HEK293 (cell line): ENCODE measurements at regions not wholly inside any gene's neighbourhood (a gene's known extent, or its start where the extent isn't known, plus 50 kb on each side); places are given as distances from the start of the nearest gene placed in this dataset.

ENCODE experiments used
- CTCF ChIA-PET: fragments of 350-600 bp; formaldehyde crosslinking; extraction: SDS; loops from one replicate; lab custom pipeline; 2021; ENCODE audit warnings: antibody characterized with exemption; lab: Yijun Ruan, JAX
- POLR2A ChIA-PET: fragments of 300-600 bp; formaldehyde crosslinking; extraction: SDS; loops from one replicate; lab custom pipeline; 2020; ENCODE audit warnings: antibody characterized with exemption, inconsistent platforms; lab: Yijun Ruan, JAX
- H3K27ac ChIP-seq: fragments of 200-500 bp; sonication (Bioruptor generic); 2 replicates; pipeline ENCODE4 v1.5.1; 2014; ENCODE audit warnings: low read depth, low read length, control low read depth, inconsistent platforms; ENCODE audit errors: extremely low read depth
- H3K36me3 ChIP-seq, 2 experiments: fragments of 200-500 bp in 1 of 2; sonication (Bioruptor generic) in 1 of 2; 1 replicate in 1 of 2; 2 replicates in 1 of 2; pipeline ENCODE4 v1.5.1; 2014 to 2017; ENCODE audit warnings: inconsistent platforms in 2 of 2, low read length in 2 of 2; ENCODE audit not compliant: control insufficient read depth in 2 of 2, insufficient read depth in 1 of 2
- H3K4me1 ChIP-seq: fragments of 200-500 bp; sonication (Bioruptor generic); 2 replicates; pipeline ENCODE4 v1.5.1; 2014; ENCODE audit warnings: mild to moderate bottlenecking, low read length, inconsistent platforms; ENCODE audit not compliant: control insufficient read depth, insufficient read depth
- H3K4me3 ChIP-seq: 2 replicates; pipeline ENCODE4 v1.5.1; 2011; ENCODE audit warnings: low read depth, mild to moderate bottlenecking, control low read depth, low read length, moderate library complexity
- H3K9me3 ChIP-seq: fragments of 200-500 bp; sonication (Bioruptor generic); 2 replicates; pipeline ENCODE4 v1.5.1; 2014; ENCODE audit warnings: low read depth, low read length, inconsistent platforms; ENCODE audit not compliant: control insufficient read depth, insufficient read depth
- FEZF1 ChIP-seq: fragments of 450-650 bp; formaldehyde crosslinking; IDR thresholded peaks from 2 replicates; pipeline ENCODE4 v1.5.1; 2016; ENCODE audit warnings: missing biosample characterization, missing genetic modification characterization
- GLIS1 ChIP-seq: fragments of 450-650 bp; formaldehyde crosslinking; IDR thresholded peaks from 2 replicates; pipeline ENCODE4 v1.5.1; 2016; ENCODE audit warnings: missing biosample characterization, missing genetic modification characterization
- HIC1 ChIP-seq: fragments of 450-650 bp; formaldehyde crosslinking; IDR thresholded peaks from 2 replicates; pipeline ENCODE4 v1.5.1; 2016; ENCODE audit warnings: missing biosample characterization, missing genetic modification characterization
- PRDM2 ChIP-seq: fragments of 450-650 bp; formaldehyde crosslinking; IDR thresholded peaks from 2 replicates; pipeline ENCODE4 v1.5.1; 2016; ENCODE audit warnings: missing biosample characterization, missing genetic modification characterization, borderline replicate concordance
- RBAK ChIP-seq: fragments of 450-650 bp; formaldehyde crosslinking; IDR thresholded peaks from 2 replicates; pipeline ENCODE4 v1.5.1; 2016; ENCODE audit warnings: missing biosample characterization, missing genetic modification characterization
- SCRT2 ChIP-seq: fragments of 450-650 bp; formaldehyde crosslinking; IDR thresholded peaks from 2 replicates; pipeline ENCODE4 v1.5.1; 2016; ENCODE audit warnings: missing biosample characterization, missing genetic modification characterization
- ZBTB20 ChIP-seq: fragments of 450-650 bp; formaldehyde crosslinking; IDR thresholded peaks from 2 replicates; pipeline ENCODE4 v1.5.1; 2016; ENCODE audit warnings: missing biosample characterization, missing genetic modification characterization
- ZBTB48 ChIP-seq: fragments of 450-650 bp; formaldehyde crosslinking; IDR thresholded peaks from 2 replicates; pipeline ENCODE4 v1.5.1; 2016; ENCODE audit warnings: missing biosample characterization, missing genetic modification characterization
- ZBTB8A ChIP-seq: fragments of 450-650 bp; formaldehyde crosslinking; IDR thresholded peaks from 2 replicates; pipeline ENCODE4 v1.5.1; 2016; ENCODE audit warnings: missing biosample characterization, missing genetic modification characterization
- ZEB2 ChIP-seq: fragments of 450-650 bp; formaldehyde crosslinking; IDR thresholded peaks from 2 replicates; pipeline ENCODE4 v1.5.1; 2016; ENCODE audit warnings: missing biosample characterization, missing genetic modification characterization
- ZFP69B ChIP-seq: fragments of 450-650 bp; formaldehyde crosslinking; IDR thresholded peaks from 2 replicates; pipeline ENCODE4 v1.5.1; 2016; ENCODE audit warnings: missing biosample characterization, missing genetic modification characterization
- ZNF10 ChIP-seq: fragments of 450-650 bp; formaldehyde crosslinking; IDR thresholded peaks from 2 replicates; pipeline ENCODE4 v1.5.1; 2017; ENCODE audit warnings: missing biosample characterization, missing genetic modification characterization
- ZNF146 ChIP-seq: fragments of 450-650 bp; formaldehyde crosslinking; IDR thresholded peaks from 2 replicates; pipeline ENCODE4 v1.5.1; 2016; ENCODE audit warnings: missing biosample characterization, missing genetic modification characterization
- ZNF248 ChIP-seq: fragments of 450-650 bp; formaldehyde crosslinking; IDR thresholded peaks from 2 replicates; pipeline ENCODE4 v1.5.1; 2017; ENCODE audit warnings: missing biosample characterization, missing genetic modification characterization
- ZNF394 ChIP-seq: fragments of 450-650 bp; formaldehyde crosslinking; IDR thresholded peaks from 2 replicates; pipeline ENCODE4 v1.5.1; 2016; ENCODE audit warnings: missing biosample characterization, missing genetic modification characterization, mild to moderate bottlenecking, moderate library complexity, borderline replicate concordance
- ZNF426 ChIP-seq: fragments of 450-650 bp; formaldehyde crosslinking; IDR thresholded peaks from 2 replicates; pipeline ENCODE4 v1.5.1; 2017; ENCODE audit warnings: missing biosample characterization, missing genetic modification characterization, mild to moderate bottlenecking, inconsistent platforms, moderate library complexity
- ZNF473 ChIP-seq: fragments of 450-650 bp; formaldehyde crosslinking; IDR thresholded peaks from 2 replicates; pipeline ENCODE4 v1.5.1; 2017; ENCODE audit warnings: missing biosample characterization, missing genetic modification characterization
- ZNF48 ChIP-seq: fragments of 450-650 bp; formaldehyde crosslinking; IDR thresholded peaks from 2 replicates; pipeline ENCODE4 v1.5.1; 2016; ENCODE audit warnings: missing biosample characterization, missing genetic modification characterization
- ZNF560 ChIP-seq: fragments of 450-650 bp; formaldehyde crosslinking; IDR thresholded peaks from 2 replicates; pipeline ENCODE4 v1.5.1; 2017; ENCODE audit warnings: missing biosample characterization, missing genetic modification characterization, borderline replicate concordance
- ZNF571 ChIP-seq: fragments of 450-650 bp; formaldehyde crosslinking; IDR thresholded peaks from 2 replicates; pipeline ENCODE4 v1.5.0; 2017; ENCODE audit warnings: missing biosample characterization, missing genetic modification characterization
- ZNF600 ChIP-seq: fragments of 450-650 bp; formaldehyde crosslinking; IDR thresholded peaks from 2 replicates; pipeline ENCODE4 v1.5.1; 2016; ENCODE audit warnings: missing biosample characterization, missing genetic modification characterization
- ZNF623 ChIP-seq: fragments of 450-650 bp; formaldehyde crosslinking; IDR thresholded peaks from 2 replicates; pipeline ENCODE4 v1.5.1; 2016; ENCODE audit warnings: missing biosample characterization, missing genetic modification characterization
- ZNF645 ChIP-seq: fragments of 450-650 bp; formaldehyde crosslinking; IDR thresholded peaks from 2 replicates; pipeline ENCODE4; 2016; ENCODE audit warnings: missing biosample characterization, missing genetic modification characterization
- ZNF660 ChIP-seq: fragments of 450-650 bp; IDR thresholded peaks from 2 replicates; pipeline ENCODE4 v1.5.1; 2018; ENCODE audit warnings: missing biosample characterization, mild to moderate bottlenecking, missing genetic modification characterization
- ZNF785 ChIP-seq: fragments of 450-650 bp; formaldehyde crosslinking; IDR thresholded peaks from 2 replicates; pipeline ENCODE4 v1.5.1; 2016; ENCODE audit warnings: missing biosample characterization, missing genetic modification characterization
- ZNF792 ChIP-seq: fragments of 450-650 bp; formaldehyde crosslinking; IDR thresholded peaks from 2 replicates; pipeline ENCODE4 v1.5.1; 2016; ENCODE audit warnings: missing biosample characterization, missing genetic modification characterization
- TF ChIP-seq, protein P1 (sequence below): fragments of 450-650 bp; formaldehyde crosslinking; IDR thresholded peaks from 2 replicates; pipeline ENCODE4 v1.5.1; 2016; ENCODE audit warnings: missing biosample characterization, missing genetic modification characterization

- POLR2A ChIA-PET: no interaction called here
- TF ChIP-seq ZNF645 (no peak), ZBTB48 (tag by site-specific recombination) (no peak), ZFP69B (tag by site-specific recombination) (no peak), FEZF1 (tag by site-specific recombination) (no peak), ZEB2 (no peak), ZBTB8A (tag by site-specific recombination) (no peak), ZNF571 (no peak), PRDM2 (tag by site-specific recombination) (no peak), ZNF560 (no peak), ZNF426 (tag by site-specific recombination) (no peak), ZNF10 (tag by site-specific recombination) (no peak), SCRT2 (no peak), ZNF48 (tag by site-specific recombination) (no peak), ZNF623 (tag by site-specific recombination) (no peak)
- TF ChIP-seq, protein P1, sequence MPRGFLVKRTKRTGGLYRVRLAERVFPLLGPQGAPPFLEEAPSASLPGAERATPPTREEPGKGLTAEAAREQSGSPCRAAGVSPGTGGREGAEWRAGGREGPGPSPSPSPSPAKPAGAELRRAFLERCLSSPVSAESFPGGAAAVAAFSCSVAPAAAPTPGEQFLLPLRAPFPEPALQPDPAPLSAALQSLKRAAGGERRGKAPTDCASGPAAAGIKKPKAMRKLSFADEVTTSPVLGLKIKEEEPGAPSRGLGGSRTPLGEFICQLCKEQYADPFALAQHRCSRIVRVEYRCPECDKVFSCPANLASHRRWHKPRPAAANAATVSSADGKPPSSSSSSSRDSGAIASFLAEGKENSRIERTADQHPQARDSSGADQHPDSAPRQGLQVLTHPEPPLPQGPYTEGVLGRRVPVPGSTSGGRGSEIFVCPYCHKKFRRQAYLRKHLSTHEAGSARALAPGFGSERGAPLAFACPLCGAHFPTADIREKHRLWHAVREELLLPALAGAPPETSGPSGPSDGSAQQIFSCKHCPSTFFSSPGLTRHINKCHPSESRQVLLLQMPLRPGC (tag by site-specific recombination): no peak
- CTCF ChIA-PET: interaction anchor here (4.0 kb wide), 1 partner anchor 12 kb away, joined by 19 read pairs; no protein-coding TSS in a partner anchor
Measured at GRCh38 chr2:236321415-236321814, 57.2 kb upstream of the ASB18 start.

GRCh38 chr2:236333417-236334121 is 69.4 kb upstream of the ASB18 start:
- ChIA-PET CTCF (interaction anchor here (1.0 kb wide), 1 partner anchor 66 kb away, joined by 3 read pairs; no protein-coding TSS in a partner anchor), POLR2A (no interaction called here)
- H3K36me3 ChIP-seq: no peaks in the 10 kb centered on the region
- H3K9me3 ChIP-seq: no peaks in the 10 kb centered on the region
- H3K4me1 ChIP-seq: no peaks in the 10 kb centered on the region
- no peak overlapping the region for H3K27ac ChIP-seq
- H3K4me3 ChIP-seq: no peak overlapping the region
- TF ChIP-seq ZNF660 (tag by site-specific recombination) (no peak), ZNF248 (tag by site-specific recombination) (no peak), ZNF785 (tag by site-specific recombination) (no peak), GLIS1 (tag by site-specific recombination) (no peak), ZNF394 (no peak), ZBTB20 (tag by site-specific recombination) (no peak), ZNF473 (tag by site-specific recombination) (no peak), ZNF792 (no peak), RBAK (no peak), ZNF600 (tag by site-specific recombination) (no peak), ZNF146 (tag by site-specific recombination) (no peak), HIC1 (tag by site-specific recombination) (no peak)

More at GRCh38 chr2:236321415-236321814, 57.2 kb upstream of the ASB18 start:
- H3K36me3 ChIP-seq: no peaks in the 10 kb centered on the region
- no peaks in the 10 kb centered on the region for H3K4me1 ChIP-seq
- H3K9me3 ChIP-seq: no peaks in the 10 kb centered on the region
- no peak overlapping the region for H3K27ac ChIP-seq
- H3K4me3 ChIP-seq: no peak overlapping the region
